CD4-positive, alpha-beta T cell treated with Interleukin-17A for 4 hours (primary cell): ENCODE measurements at regions not wholly inside any gene's neighbourhood (a gene's known extent, or its start where the extent isn't known, plus 50 kb on each side); places are given as distances from the start of the nearest gene placed in this dataset.
"Not testable (repeated sequence)": the region's sequence is repeated elsewhere in the genome, so short reads cannot be mapped to it uniquely, and the experiment has no call there.

ENCODE experiments used
- DNase-seq: peaks from one replicate; pipeline ENCODE4 v3.0.0-alpha.2; 2020; ENCODE audit warnings: mixed read lengths

DNA sequence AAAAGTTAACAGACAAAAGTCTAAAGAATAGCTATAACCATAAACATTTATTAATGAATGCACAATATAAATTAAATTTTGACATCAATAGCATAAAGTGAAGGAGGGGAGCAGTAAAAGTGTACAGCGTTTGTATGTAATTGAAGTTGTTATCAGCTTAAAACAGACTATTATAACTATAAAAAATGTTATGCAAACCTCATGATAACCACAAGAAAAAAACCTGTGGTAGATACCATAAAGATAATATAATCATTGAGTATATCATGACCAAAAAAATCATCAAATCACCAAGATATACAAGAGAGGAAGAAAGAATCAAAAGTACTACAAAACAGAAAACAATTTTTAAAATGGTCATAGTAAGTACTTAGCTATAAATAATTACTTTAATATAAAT, 122.1 kb upstream of the ID2 start:
- no peak for DNase-seq

DNA sequence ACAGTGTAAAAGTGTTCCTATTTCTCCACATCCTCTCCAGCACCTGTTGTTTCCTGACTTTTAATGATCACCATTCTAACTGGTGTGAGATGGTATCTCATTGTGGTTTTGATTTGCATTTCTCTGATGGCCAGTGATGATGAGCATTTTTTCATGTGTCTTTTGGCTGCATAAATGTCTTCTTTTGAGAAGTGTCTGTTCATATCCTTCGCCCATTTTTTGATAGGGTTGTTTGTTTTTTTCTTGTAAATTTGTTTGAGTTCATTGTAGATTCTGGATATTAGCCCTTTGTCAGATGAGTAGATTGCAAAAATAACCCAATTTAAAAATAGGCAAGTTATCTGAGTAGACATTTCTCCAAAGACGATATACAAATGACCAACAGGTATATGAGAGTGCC, 120.2 kb upstream of the ID2 start:
- DNase-seq: not testable (repeated sequence)

DNA sequence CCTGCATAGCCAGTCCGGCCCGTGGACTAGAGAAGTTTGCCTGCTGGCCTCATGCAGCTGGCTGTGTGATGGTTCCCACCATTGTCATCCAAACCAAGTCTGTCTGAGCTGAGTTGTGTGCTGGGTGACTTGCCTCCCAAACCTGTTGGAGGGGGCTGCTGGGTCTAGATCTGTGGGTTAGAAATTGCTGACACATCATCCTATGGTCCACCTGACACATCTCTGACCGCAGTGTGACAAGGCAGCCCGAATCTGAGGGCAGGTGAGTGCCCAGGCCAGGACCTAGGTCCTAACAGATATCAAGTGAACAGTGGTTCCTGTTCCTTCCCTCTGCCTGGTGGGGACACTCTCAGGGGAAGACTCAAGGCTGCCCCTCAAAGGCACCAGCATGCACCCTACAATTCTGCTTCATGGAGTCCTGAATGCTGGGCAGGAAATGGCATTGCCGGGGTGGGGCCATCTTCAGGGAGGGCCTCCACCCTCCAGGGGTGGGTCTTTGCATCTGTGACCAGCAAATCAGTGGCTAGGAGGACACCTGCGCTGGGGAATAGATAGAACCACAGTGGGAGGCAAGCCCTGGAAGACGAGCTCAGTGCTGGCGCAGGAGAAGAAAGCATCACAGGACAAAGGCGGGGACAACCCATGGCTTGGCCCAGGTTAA, 117.9 kb upstream of the ID2 start:
- no peak for DNase-seq

DNA sequence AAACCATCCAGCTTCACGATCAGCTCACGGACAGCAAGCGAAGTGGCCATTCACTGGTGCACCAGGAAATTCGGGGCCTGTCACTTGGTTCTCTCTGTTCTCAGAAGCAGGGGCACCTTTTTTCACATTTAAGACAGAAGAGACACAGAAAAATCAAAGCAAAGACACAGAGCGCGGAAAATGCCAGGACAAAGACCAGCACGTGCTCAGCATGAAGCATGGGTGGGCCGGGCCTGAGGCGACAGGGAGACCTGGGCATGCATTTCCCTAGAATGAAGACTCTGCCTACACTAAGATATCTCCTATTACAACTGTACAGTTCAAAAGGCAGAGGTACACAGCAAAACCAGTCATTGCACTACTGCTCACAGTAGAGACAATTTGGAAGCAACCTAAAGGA, 117.4 kb upstream of the ID2 start:
- DNase-seq: no peak

DNA sequence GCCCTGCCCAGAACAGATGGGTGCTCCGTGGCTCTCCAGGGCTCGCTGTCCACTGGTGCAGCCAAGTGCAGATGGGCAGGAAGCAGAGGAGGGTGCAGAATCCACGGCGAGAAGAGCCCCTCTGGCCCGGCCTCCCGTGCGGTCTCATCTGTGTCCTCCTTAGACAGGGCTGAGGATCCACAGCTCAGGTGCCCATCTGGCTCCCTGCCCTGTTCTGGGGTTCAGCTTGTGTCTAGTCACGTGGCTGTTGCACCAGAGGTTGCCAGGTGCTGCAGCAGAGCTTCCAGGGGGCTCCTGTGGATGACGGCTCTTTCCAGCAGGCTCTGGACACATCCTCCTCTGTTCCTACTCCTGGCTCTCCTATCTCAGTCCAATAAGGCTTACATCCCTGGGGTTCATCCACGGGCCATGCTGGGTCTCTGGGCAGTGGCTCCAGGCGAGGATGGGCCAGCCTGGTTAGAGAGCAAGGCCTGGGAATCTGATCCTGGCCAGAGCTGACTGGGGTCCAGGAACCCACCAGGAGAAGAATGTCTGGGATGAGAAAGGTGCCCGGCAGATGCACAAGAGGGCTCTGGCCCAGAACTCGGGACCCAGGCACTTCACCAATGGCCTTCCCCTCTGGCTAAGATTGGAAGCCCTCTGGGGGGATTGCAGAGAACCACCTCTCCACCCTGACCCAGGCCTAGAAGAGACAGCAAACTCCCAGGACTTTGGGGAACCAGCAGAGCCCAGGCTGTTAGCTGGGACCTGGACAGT, 116.3 kb upstream of the ID2 start:
- no peak for DNase-seq

DNA sequence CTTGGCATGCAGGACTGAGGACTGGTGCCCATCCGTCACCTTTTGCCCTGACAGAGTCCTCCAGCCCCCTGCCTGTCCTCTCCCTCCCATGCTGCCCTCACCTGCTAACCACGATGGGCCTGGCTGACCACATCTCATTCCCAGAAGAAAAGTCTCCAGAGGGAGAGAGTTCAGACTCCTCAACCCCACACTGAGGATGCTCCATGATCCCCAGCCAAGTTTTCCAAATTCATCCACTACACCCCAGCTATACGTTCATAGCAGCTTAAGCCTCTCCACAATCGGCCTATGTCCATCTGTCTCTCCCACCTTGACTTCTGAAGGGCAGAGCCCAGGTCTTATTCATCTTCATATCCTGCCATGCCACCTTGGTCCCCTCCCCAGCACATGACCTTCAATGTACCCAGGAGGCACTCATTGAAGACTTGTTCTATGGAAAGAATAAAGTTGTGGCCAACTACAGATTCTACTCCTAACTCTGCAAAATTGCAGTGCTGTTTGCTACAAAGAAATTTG, 115.6 kb upstream of the ID2 start:
- DNase-seq: no peak

DNA sequence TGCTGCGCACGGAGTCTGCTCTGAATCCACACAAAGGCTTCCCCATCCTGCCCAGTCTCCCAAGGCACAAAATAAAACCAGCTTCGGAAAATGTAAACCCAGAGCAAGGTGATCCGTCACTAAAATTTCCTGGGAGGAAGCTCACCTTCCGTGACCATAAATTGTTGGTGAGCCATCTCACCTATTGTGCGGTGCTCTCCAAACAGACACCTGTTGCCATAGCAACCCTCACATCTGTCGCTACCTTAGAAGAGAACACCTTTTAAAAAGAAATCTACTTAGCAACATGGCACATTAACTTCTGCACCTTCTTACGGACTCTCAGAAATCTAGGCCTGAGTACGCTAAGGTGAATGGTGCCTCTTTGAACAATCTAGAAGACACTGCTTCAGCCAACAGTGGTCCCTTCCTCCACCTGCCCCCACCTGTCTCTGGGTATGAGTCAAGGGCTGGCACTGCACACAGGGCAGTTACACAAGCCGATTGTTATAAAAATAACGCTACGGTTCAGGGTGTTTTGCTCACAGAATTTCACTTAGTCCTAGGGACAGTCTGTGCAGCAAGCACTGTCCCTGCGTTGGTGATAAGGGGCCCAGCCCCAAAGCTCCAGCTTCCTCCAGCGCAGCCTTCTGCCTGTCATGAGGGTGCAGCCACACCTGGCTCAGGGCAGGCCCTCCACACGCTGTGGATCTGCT, 114.9 kb upstream of the ID2 start:
- DNase-seq: no peak

DNA sequence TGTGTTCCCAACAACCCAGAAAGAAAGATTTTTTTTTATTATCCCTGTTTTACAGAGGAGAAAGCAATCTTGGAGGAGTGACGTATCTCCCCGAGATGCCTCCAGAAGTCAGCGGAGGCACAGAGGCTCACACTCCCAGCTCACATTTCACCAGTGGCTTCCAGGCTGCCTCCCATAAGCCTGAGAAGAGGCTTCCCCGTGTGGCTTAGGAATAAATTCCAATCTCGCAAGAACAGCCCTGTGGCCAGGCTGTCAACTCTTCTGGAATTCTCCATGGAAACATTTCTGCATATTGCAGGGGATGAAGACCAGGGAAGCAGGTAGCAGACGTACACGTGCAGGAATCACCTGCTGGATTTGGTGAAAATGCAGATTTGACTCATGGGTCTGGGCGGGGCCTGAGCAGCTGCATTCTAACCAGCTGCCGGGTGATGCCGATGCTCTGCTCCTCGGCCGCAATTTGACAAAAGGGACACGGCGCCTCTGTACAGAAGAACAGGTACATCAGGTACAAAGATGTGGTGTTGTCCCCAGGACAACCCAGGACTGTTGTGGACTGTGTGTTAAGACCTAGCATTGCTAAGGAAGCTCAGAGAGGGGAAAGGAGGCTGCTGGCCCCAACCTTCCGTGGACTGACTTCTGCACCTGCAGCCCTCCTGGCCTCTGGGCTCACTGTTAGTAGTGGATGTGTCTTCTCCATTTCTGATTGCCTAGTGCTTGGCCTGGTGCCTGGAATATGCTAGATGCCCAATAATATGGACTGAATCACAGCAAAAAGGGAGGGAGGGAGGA, 114.2 kb upstream of the ID2 start:
- no peak for DNase-seq

DNA sequence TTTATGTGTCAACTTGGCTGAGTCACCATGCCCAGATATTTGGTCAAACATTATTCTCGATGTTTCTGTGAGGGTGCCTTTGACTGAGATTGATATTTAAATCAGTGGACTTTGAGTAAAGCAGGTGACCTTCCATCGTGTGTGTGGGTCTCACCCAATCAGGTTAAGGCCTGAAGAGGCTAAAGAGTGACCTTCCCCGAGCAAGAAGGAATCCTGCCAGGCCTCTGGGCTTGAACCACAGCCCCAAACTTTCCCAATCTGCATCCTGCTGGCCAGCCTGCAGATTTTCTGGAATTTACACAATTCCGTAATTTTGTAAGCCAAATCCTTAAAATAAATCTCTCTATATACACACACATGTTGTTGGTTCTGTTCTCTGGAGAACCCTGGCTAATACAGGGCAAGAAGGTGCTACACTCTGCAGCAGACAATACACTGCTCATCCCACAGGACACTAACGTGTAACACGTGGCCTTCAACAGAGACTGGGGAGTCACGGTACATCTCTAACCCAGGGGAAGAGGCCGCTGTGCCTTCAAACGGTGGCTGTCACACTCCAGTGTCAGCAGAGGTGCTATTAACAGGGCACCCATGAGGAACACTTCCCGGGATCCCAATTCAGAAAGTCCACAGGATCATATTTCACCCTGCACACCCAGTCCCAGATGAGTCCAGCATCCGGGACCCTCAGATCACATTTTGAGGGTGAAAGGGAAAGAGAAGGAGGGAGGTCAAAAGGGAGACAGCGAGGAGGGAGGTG, 113.1 kb upstream of the ID2 start:
- DNase-seq: no peak

DNA sequence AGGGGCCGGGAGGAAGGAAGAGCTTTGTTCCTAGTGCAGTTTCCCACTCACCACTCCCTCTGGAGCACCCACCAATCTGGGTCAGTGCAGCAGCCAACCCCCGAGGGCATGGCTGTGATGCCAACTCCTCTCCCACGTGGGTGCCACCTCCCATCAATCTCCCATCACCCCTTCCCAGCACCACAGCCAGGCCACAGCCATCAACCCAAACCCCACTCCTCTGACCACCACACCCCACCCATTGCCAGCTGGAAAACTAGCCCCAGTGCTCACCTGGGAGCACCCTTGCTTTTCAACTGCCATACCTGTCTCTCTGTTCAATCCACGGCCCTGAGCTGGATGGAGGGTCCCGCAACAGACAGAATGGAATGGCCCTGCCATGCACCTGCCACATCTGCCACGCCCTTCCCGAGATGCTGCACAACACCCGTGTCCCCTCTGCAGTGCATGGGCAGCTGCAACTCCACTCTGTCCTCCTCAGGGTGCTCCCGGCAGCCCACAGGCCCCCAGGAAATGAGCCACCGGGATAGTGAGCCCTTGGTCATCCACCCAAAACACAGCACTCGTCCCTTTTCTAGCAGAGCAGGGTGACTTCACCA, 112.4 kb upstream of the ID2 start:
- no peak for DNase-seq

DNA sequence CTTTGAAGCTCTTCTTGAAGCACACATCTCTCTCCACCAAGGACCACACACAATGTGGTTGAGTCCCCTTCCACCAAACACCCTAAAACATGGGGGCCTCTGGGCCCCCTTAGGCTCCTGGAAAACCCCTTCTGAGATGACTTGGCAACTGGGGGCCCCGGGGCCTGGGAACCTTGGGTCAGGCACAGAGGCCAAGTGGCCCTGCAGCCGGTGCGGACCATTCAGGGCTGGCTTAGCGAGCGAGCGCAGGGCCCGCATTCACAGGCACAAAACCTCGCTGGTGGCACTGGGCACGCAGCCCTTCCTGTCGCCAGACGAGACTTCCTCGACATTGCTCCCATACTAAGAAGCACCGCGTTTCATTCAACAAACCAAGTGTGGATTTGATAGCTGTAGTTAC, 111.2 kb upstream of the ID2 start:
- no peak for DNase-seq

DNA sequence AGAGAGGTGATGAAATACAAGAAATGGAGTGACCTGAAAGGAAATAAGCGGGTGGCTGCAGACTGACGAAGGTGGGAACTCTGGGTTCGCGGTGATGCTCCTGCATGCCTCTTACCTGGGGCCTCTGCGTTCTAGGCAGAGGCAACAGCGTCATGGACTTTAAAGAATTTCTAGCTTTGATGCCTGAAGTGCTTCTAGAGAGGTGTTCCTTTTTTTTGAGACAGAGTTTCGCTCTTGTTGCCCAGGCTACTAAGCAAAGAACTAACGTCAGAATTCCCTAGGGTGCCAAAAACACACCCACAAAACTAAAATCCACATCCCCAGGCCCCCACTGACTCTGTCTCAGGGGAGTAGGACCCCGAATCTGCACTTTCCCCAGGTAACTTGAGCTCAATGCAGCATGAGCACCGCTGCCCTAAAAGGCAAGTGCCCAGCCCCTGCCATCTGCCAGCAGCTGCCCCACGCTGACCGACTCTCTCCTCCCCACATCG, 110.5 kb upstream of the ID2 start:
- DNase-seq: no peak

DNA sequence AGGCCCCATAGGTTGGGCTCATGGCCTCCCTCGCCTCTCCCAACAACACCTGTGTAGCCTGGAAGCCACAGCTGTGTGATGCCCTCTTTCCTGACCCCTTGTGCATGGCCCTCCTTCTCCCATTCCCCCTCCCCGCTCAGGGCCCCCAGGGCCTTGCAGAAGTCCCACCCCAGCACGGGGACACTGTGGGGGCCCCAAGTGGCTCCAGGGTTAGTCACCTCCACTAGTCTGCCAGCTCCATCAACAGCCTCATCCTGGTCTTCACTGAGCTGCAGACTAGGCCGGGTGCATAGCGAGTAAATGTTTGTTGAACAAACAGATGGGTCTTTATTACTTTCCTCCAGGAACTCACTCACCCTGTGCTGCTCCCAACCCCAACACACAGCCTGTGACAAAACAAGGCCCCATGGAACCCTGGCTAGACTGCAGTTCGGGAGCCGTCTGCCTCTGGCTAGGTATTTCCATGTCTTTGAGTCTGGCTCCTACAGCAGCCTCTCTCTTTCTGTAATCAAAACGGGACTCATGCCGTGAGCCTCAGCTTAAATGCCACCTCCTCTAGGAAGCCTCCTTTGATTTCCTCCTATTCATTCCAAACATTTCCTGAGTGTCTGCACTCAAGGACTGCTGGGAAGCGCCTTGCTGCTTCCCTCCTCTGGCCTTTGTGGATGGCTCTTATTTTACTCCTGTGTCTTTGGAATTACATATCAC, 109.9 kb upstream of the ID2 start:
- DNase-seq: no peak

DNA sequence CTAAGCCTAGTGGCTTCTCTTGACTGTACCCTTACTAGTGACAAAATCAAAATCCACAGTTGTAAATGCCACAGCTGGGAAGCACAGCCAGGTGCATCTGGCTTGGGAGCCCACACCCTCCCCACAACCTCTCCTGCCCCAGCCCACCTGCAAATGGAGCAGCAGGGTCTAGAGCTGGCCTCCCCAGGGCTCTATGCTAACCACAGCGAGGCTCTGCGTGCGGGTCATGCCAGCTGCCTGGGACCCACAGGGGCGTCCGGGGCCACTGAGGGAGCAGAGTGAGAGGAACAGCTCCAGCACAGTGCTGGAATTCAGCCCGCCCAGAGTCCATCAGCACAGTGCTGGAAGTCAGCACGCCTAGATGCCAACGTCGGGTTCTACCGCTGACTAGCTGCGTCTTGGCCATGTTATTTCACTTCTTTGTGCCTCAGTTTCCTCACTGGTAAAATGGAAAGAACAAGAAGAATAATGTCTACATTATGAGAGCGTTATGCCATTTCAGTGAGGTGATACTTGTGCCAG, 109.1 kb upstream of the ID2 start:
- DNase-seq: no peak

DNA sequence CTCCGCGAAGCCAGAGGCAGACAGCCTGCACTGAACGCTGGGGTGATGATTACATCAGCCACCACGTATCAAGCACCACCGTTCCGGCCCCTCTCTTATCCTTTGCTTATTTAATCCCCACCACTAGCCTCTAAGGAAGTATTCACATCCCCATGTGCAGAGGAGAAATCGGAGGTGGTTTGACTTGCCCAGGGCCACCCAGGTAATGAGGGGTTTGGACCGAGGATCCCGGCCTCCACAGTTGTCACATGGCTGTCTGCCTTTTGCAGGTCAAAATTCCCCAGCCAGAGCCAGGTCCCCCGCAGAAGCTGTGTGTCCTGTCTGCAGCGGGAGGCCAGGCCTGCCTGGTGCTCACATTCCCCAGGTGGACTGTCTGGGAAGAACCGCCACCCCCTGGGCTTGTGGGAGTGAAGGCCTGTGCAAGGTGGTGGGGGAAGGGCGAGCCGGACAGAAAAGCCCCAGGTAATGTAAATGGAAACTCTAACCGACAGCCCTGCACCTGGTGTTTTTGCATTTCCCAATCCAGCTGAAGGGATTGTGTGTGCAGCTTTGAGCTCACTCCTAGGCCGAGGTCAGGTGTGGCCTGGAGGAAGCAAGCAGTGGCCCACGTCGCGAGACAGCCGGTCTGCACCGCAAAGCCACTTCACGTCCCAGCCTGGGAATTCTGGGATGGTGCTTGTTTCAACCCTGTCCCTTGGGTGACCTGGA, 108.5 kb upstream of the ID2 start:
- no peak for DNase-seq

DNA sequence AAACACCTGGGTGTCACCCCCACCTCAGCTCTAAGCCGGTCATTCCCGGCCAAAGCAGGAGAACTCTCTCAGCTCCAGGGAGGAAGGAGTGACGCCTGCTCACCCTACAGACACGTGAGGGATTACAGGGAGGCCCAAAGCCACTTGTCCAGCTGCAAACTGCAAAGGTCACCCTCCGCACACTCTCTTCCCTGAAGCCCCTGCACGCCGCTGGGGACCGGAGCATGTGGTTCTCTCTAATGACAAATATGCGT, 108.0 kb upstream of the ID2 start:
- no peak for DNase-seq

DNA sequence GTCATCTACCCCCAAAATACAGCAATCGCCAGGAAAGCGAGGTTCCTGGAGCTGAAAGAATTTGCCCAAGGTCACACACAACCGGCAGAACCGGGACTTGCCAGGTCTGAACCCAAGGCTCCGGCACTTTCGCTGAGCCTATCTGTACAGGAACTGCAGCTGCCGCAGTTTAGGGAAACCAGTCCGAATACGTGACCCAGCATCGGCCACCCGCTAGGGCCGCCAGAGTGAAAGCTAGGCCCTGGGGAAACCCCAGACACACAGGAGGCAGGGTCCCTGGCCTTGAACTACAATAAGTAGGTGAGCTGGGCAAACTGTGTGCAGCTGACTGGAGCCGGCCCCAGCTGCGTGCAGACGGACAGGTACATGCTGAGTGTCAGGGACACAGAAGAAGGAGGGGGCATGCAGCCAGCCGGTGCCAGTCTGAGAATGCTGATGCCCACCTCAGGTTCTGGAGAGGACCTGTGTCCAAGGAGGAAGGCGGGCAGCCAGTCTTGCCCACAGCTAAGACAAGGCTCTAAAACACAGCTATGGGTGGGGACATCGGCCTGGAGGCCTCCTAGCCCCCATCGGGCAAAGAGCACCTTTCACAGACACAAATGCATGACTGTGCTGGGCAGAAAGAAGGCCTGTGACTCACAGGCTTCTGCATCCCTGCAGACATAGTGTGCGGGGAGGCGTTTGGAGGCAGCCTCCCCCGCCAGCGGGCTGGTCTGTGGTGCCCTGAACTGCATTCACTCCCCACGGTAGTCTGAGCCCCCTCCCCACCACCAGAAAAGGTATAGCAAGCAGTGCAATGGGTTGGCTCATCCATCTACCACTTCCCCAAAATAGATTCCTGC, 107.4 kb upstream of the ID2 start:
- no peak for DNase-seq

DNA sequence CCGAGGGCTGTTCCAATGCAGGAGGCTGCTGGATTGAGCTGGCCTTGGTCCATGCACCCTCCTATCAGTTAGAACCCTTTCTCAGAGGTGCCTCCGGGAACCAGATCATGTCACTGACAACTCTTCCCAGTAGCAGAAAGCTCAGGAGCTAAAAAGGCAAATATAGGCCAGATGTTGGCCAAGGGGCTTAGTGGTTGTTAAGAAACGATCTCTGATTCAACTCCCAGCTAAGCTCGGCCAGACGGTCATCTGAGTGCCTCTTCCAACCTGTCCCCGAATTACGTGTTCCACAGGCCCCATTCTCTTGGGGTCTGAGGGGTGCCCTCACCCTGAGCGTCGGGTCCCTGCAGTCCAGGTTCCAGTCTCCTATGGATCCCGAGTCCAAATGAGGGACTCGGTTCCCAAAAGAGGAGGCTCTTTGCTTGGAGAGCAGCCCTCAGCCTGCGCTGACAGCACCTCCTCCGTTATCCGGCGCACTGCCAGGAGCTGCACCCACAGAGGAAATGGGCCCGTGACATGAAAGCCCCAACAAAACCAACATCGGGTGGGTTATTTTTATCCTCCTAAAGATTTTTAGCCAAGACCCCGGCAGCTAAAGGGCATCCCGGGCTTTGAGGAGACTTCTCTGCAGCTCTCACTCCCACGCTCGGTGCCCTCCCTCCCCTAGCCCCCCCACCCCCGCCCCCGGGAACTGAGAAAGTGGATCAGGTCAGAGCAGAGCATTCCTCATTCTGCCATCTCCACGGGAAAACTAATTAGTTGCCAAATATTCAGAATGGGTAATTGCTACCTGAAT, 106.6 kb upstream of the ID2 start:
- peak; percentile 68 for DNase-seq
